Osteoblast (primary cell): ENCODE measurements at regions not wholly inside any gene's neighbourhood (a gene's known extent, or its start where the extent isn't known, plus 50 kb on each side); places are given as distances from the start of the nearest gene placed in this dataset.
"Not testable (repeated sequence)": the region's sequence is repeated elsewhere in the genome, so short reads cannot be mapped to it uniquely, and the experiment has no call there.

ENCODE experiments used
- DNase-seq: peaks from one replicate; pipeline ENCODE4 v3.0.0; 2011; ENCODE audit warnings: low spot score, mixed read lengths; ENCODE audit not compliant: insufficient read length; ENCODE audit errors: missing footprints
- H2AFZ ChIP-seq: 2 replicates; pipeline ENCODE4 v1.6.0; 2011; ENCODE audit warnings: mild to moderate bottlenecking, low read length
- H3K27ac ChIP-seq: 2 replicates; pipeline ENCODE4 v1.5.1; 2011; ENCODE audit warnings: mild to moderate bottlenecking, low read depth, low read length, moderate library complexity
- H3K27me3 ChIP-seq: 2 replicates; pipeline ENCODE4 v1.6.0; 2012; ENCODE audit warnings: mild to moderate bottlenecking, control low read depth, inconsistent platforms, low read length, moderate library complexity; ENCODE audit not compliant: insufficient read depth
- H3K36me3 ChIP-seq: 2 replicates; pipeline ENCODE4 v1.5.1; 2011; ENCODE audit warnings: mild to moderate bottlenecking, low read length, control low read depth, moderate library complexity; ENCODE audit not compliant: insufficient read depth
- H3K4me1 ChIP-seq: 2 replicates; pipeline ENCODE4 v1.5.1; 2011; ENCODE audit warnings: mild to moderate bottlenecking, low read length, control low read depth, moderate library complexity; ENCODE audit not compliant: insufficient read depth
- H3K4me2 ChIP-seq: 2 replicates; pipeline ENCODE4 v1.6.0; 2011; ENCODE audit warnings: mild to moderate bottlenecking, low read length; ENCODE audit not compliant: insufficient read depth
- H3K4me3 ChIP-seq: fragments of 200-600 bp; sonication (generic); 3 replicates; pipeline ENCODE4 v1.5.1; 2012; ENCODE audit warnings: mild to moderate bottlenecking, low read length, inconsistent platforms; ENCODE audit not compliant: insufficient read depth
- H3K79me2 ChIP-seq: 2 replicates; pipeline ENCODE4 v1.6.0; 2012; ENCODE audit warnings: mild to moderate bottlenecking, low read length, control low read depth, inconsistent platforms; ENCODE audit not compliant: insufficient read depth
- H3K9me3 ChIP-seq: 2 replicates; pipeline ENCODE4 v1.5.1; 2011; ENCODE audit warnings: low read depth, low read length, control low read depth
- H4K20me1 ChIP-seq: 2 replicates; pipeline ENCODE4 v1.6.0; 2012; ENCODE audit warnings: mild to moderate bottlenecking, low read length, control low read depth; ENCODE audit not compliant: insufficient read depth
- TF ChIP-seq, protein P1 (sequence below): IDR thresholded peaks from 2 replicates; pipeline ENCODE4 v1.5.1; 2011; ENCODE audit warnings: mild to moderate bottlenecking, low read depth, low read length, moderate library complexity; ENCODE audit errors: extremely low read depth

DNA sequence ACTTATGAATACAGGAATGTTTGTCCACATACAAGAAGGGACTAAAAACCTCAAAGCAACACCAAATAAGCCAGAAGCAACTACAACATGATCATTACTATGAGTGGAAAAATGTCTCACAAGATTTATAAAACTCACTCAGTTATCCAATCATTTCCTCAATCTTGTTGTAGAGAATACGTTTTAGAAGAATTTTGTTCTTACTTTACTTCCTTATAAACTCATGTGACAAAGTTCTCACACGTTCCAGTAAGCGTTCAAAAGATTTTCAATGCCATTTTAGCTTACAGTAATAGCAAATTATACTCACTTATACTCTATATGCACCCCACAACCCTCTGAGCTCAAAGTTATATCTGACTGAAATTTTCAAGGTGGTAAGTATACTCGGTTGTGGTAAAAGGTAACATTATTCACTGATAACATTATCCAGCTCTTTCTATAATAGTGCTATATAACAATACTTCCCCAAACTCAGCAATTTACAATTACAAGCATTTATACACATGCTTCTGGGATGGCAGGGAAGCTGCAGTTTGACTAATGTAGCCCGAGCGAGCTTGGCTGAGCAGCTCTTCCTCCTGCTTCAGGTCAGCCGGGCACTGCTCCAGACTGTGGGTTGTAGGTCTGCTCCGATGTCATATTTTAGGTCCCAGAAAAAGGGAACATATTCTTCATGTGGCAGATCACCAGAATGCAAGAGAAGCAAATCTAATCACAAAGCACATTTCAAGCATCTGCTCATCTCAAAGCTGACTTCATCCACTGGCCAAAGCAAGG is 226.3 kb downstream of the RCHY1 start:
- no peak for DNase-seq
- no peak overlapping the region for H2AFZ ChIP-seq
- H3K36me3 ChIP-seq: no peaks in the 10 kb centered on the region
- no peak overlapping the region for H3K4me3 ChIP-seq
- no peaks in the 10 kb centered on the region for H4K20me1 ChIP-seq
- no peak overlapping the region for H3K27ac ChIP-seq
- H3K9me3 ChIP-seq: no peaks in the 10 kb centered on the region
- no peaks in the 10 kb centered on the region for H3K27me3 ChIP-seq
- no peaks in the 10 kb centered on the region for H3K4me1 ChIP-seq
- TF ChIP-seq, protein P1, sequence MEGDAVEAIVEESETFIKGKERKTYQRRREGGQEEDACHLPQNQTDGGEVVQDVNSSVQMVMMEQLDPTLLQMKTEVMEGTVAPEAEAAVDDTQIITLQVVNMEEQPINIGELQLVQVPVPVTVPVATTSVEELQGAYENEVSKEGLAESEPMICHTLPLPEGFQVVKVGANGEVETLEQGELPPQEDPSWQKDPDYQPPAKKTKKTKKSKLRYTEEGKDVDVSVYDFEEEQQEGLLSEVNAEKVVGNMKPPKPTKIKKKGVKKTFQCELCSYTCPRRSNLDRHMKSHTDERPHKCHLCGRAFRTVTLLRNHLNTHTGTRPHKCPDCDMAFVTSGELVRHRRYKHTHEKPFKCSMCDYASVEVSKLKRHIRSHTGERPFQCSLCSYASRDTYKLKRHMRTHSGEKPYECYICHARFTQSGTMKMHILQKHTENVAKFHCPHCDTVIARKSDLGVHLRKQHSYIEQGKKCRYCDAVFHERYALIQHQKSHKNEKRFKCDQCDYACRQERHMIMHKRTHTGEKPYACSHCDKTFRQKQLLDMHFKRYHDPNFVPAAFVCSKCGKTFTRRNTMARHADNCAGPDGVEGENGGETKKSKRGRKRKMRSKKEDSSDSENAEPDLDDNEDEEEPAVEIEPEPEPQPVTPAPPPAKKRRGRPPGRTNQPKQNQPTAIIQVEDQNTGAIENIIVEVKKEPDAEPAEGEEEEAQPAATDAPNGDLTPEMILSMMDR: no peak
- no peaks in the 10 kb centered on the region for H3K79me2 ChIP-seq
- H3K4me2 ChIP-seq: no peak overlapping the region

DNA sequence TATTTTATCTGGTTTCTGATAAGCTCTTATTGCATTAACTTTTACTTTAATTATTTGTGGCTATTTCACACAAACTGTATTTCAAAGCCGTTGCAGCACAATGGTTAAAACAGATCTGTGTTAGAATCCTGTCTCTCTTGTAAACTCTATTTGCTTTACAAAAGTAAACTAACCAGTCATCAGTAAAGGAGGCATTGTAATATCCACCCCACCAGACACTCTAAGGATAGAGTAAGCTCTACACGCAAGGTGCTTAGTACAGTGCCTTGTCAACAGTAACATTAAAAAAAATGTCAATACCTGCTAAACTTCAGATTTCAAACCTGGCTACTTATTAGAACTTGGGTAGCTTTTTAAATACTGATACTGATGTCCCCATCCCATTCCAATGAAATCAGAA is 228.4 kb downstream of the RCHY1 start:
- no peaks in the 10 kb centered on the region for H3K36me3 ChIP-seq
- no peaks in the 10 kb centered on the region for H3K27me3 ChIP-seq
- H2AFZ ChIP-seq: no peak overlapping the region
- no peaks in the 10 kb centered on the region for H3K79me2 ChIP-seq
- H3K9me3 ChIP-seq: no peaks in the 10 kb centered on the region
- H3K4me1 ChIP-seq: no peaks in the 10 kb centered on the region
- H3K4me3 ChIP-seq: no peak overlapping the region
- no peaks in the 10 kb centered on the region for H4K20me1 ChIP-seq
- H3K27ac ChIP-seq: no peak overlapping the region
- DNase-seq: no peak
- TF ChIP-seq, protein P1: no peak
- no peak overlapping the region for H3K4me2 ChIP-seq

DNA sequence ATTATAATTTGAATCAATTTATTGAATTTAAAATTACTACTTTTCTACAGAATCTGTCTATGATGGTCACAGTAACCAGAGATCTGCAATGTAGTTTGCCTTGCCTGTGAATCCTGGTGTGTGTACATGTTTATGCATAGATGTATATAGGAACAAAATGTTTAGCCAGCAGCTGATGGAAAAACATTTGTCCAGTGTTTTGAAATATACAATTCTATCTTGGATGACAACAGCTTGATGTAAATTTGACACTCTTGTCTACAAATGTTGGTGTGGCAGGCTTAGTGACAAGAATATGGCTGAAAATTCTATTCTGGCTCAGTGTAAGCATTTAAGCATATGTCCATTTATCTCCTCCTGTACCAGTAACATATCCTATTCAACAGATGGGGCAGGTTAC is 229.4 kb downstream of the RCHY1 start:
- no peaks in the 10 kb centered on the region for H3K36me3 ChIP-seq
- no peak overlapping the region for H2AFZ ChIP-seq
- no peak overlapping the region for H3K27ac ChIP-seq
- no peaks in the 10 kb centered on the region for H3K9me3 ChIP-seq
- no peak for DNase-seq
- no peaks in the 10 kb centered on the region for H3K4me1 ChIP-seq
- H3K27me3 ChIP-seq: no peaks in the 10 kb centered on the region
- no peaks in the 10 kb centered on the region for H4K20me1 ChIP-seq
- no peaks in the 10 kb centered on the region for H3K79me2 ChIP-seq
- TF ChIP-seq, protein P1: no peak
- no peak overlapping the region for H3K4me2 ChIP-seq
- H3K4me3 ChIP-seq: no peak overlapping the region

DNA sequence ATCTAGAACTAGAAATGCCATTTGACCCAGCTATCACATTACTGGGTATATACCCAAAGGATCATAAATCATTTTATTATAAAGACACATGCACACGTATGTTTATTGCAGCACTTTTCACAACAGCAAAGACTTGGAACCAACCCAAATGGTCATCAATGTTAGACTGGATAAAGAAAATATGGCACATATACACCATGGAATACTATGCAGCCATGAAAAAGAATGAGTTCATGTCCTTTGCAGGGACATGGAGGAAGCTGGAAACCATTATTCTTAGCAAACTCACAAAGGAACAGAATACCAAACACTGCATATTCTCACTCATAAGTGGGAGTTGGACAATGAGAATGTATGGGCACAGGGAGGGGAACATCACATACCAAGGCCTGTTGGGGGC is 233.7 kb downstream of the RCHY1 start:
- not testable (repeated sequence) for H3K4me3 ChIP-seq, H2AFZ ChIP-seq, DNase-seq, H3K36me3 ChIP-seq, H3K4me1 ChIP-seq, H3K79me2 ChIP-seq, H3K9me3 ChIP-seq, H3K27ac ChIP-seq, H3K27me3 ChIP-seq, H4K20me1 ChIP-seq, H3K4me2 ChIP-seq
